Liver (tissue), 8 donors: ENCODE measurements at regions not wholly inside any gene's neighbourhood (a gene's known extent, or its start where the extent isn't known, plus 50 kb on each side); places are given as distances from the start of the nearest gene placed in this dataset.

ENCODE experiments used
- DNase-seq: peaks from one replicate; pipeline ENCODE4 v3.0.0-alpha.2; 2017; ENCODE audit warnings: low spot score
- H3K27ac ChIP-seq, 2 donors: one replicate each; pipeline ENCODE4 v1.7.0; 2013; ENCODE audit warnings: inconsistent platforms in 2 of 2, low read length in 2 of 2, control low read depth in 1 of 2, low read depth in 1 of 2, mild to moderate bottlenecking in 1 of 2
- H3K27me3 ChIP-seq, 4 donors: one replicate each; pipeline versions ENCODE4 v1.6.1 to v1.7.0; 2013; ENCODE audit warnings: low read length in 3 of 4, inconsistent platforms in 1 of 4, mild to moderate bottlenecking in 1 of 4, moderate library complexity in 1 of 4; ENCODE audit not compliant: control insufficient read depth in 4 of 4, insufficient read depth in 4 of 4
- H3K36me3 ChIP-seq, 4 donors: one replicate each; pipeline versions ENCODE4 v1.6.1 to v1.7.0; 2013; ENCODE audit warnings: low read length in 3 of 4, mild to moderate bottlenecking in 3 of 4, low read depth in 1 of 4, moderate library complexity in 1 of 4; ENCODE audit not compliant: control insufficient read depth in 4 of 4, insufficient read depth in 3 of 4
- H3K4me1 ChIP-seq, 4 donors: one replicate each; pipeline versions ENCODE4 v1.6.1 to v1.7.0; 2013; ENCODE audit warnings: low read length in 3 of 4, mild to moderate bottlenecking in 3 of 4, moderate library complexity in 1 of 4; ENCODE audit not compliant: control insufficient read depth in 4 of 4, insufficient read depth in 4 of 4
- H3K4me3 ChIP-seq, 3 donors: one replicate each; pipeline versions ENCODE4 v1.6.1 to v1.7.0; 2013; ENCODE audit warnings: low read length in 3 of 3, control low read depth in 1 of 3, low read depth in 1 of 3, mild to moderate bottlenecking in 1 of 3
- H3K9ac ChIP-seq, 2 donors: one replicate each; pipeline ENCODE4 v1.7.0; 2013; ENCODE audit warnings: low read length in 2 of 2, mild to moderate bottlenecking in 2 of 2, moderate library complexity in 2 of 2, control low read depth in 1 of 2, low read depth in 1 of 2
- H3K9me3 ChIP-seq, 4 donors: one replicate each; pipeline versions ENCODE4 v1.6.1 to v1.7.0; 2013; ENCODE audit warnings: low read length in 3 of 4; ENCODE audit not compliant: control insufficient read depth in 4 of 4
- ATF3 ChIP-seq: IDR thresholded peaks from 2 replicates; pipeline ENCODE4 v1.6.1; 2016; ENCODE audit warnings: antibody characterized with exemption
- CTCF ChIP-seq: fragments of 150-350 bp; IDR thresholded peaks from 2 replicates; pipeline ENCODE4 v1.5.1; 2017; ENCODE audit warnings: improper control_type of control experiment, low read depth, low read length; ENCODE audit not compliant: missing input control
- EGR1 ChIP-seq, 2 donors: IDR thresholded peaks; 2 replicates each; pipeline ENCODE4 v1.6.1; 2016 to 2018; ENCODE audit warnings: antibody characterized with exemption in 2 of 2, low read depth in 2 of 2
- FOXA1 ChIP-seq: IDR thresholded peaks from 2 replicates; pipeline ENCODE4 v1.6.1; 2016; ENCODE audit warnings: antibody characterized with exemption
- FOXA2 ChIP-seq: IDR thresholded peaks from 2 replicates; pipeline ENCODE4 v1.6.1; 2016; ENCODE audit warnings: antibody characterized with exemption
- GABPA ChIP-seq, 2 donors: IDR thresholded peaks in 1 of 2; conservative IDR thresholded peaks in 1 of 2; 2 replicates each; pipeline ENCODE4 v1.6.1; 2016; ENCODE audit warnings: antibody characterized with exemption in 2 of 2, mild to moderate bottlenecking in 1 of 2, moderate library complexity in 1 of 2
- HNF4G ChIP-seq: IDR thresholded peaks from 2 replicates; pipeline ENCODE4 v1.6.1; 2016; ENCODE audit warnings: antibody characterized with exemption
- JUND ChIP-seq, 2 donors: IDR thresholded peaks; 2 replicates each; pipeline ENCODE4 v1.6.1; 2016; ENCODE audit warnings: antibody characterized with exemption in 2 of 2
- MAX ChIP-seq: IDR thresholded peaks from 2 replicates; pipeline ENCODE4 v1.6.1; 2016; ENCODE audit warnings: antibody characterized with exemption
- NR2F2 ChIP-seq: IDR thresholded peaks from 2 replicates; pipeline ENCODE4 v1.6.1; 2016; ENCODE audit warnings: antibody characterized with exemption
- RAD21 ChIP-seq, 2 donors: IDR thresholded peaks; 2 replicates each; pipeline ENCODE4 v1.6.1; 2016; ENCODE audit warnings: antibody characterized with exemption in 2 of 2, mild to moderate bottlenecking in 2 of 2
- REST ChIP-seq: IDR thresholded peaks from 2 replicates; pipeline ENCODE4 v1.6.1; 2016; ENCODE audit warnings: antibody characterized with exemption, mild to moderate bottlenecking
- SP1 ChIP-seq: IDR thresholded peaks from 2 replicates; pipeline ENCODE4 v1.6.1; 2018; ENCODE audit warnings: antibody characterized with exemption, mild to moderate bottlenecking
- TAF1 ChIP-seq: conservative IDR thresholded peaks from 2 replicates; pipeline ENCODE4 v1.6.1; 2016; ENCODE audit warnings: antibody characterized with exemption, mild to moderate bottlenecking
- YY1 ChIP-seq: IDR thresholded peaks from 2 replicates; pipeline ENCODE4 v1.6.1; 2016; ENCODE audit warnings: antibody characterized with exemption, mild to moderate bottlenecking
- WGBS: extraction: QIAGEN DNeasy Blood & Tissue Kit; methylation state at CpG from one replicate; pipeline ENCODE4 v1.1.7; 2013; 5-methylcytosine and 5-hydroxymethylcytosine counted together
- donor health status: healthy.
- donor health status: healthy.
- donor health status: healthy.
- donor health status: healthy.
- donor health status: healthy.

GRCh38 chr7:25759748-25760147 lies 392.2 kb upstream of the NFE2L3 start:
- Histone ChIP-seq H3K4me1 (no peaks in the 10 kb centered on the region), H3K27me3 (peaks cover 0 to 15% (median 0%) of the 10 kb centered on the region in 4 donors), H3K36me3 (no peaks in the 10 kb centered on the region), H3K9ac (no peak overlapping the region), H3K4me3 (no peak overlapping the region), H3K27ac (no peak overlapping the region), H3K9me3 (no peaks in the 10 kb centered on the region)
- TF ChIP-seq EGR1 (IDR thresholded peaks at IDR 0.05; ENCODE audit: low read depth in 2 of 2) (no peak), FOXA1 (no peak), FOXA2 (no peak), YY1 (no peak), MAX (no peak), HNF4G (no peak)
- DNase-seq, result no peak
- 70% methylated on average over 3 of the region's 3 CpGs for WGBS

GRCh38 chr7:25762511-25763462 lies 389.2 kb upstream of the NFE2L3 start:
- TF ChIP-seq GABPA (IDR thresholded peaks at IDR 0.05 in 1 of 2, conservative IDR thresholded peaks at IDR 0.05 in 1 of 2), result no peak
- no peak for TF ChIP-seq YY1
- no peak for TF ChIP-seq MAX
- no peak for TF ChIP-seq TAF1
- no peak for TF ChIP-seq REST
- no peak for TF ChIP-seq SP1
- no peak for TF ChIP-seq FOXA1
- TF ChIP-seq NR2F2, result no peak
- no peak for DNase-seq
- peaks cover 0 to 15% (median 0%) of the 10 kb centered on the region in 4 donors for H3K27me3 ChIP-seq
- H3K27ac ChIP-seq, result no peak overlapping the region
- H3K9me3 ChIP-seq, result no peaks in the 10 kb centered on the region
- no peaks in the 10 kb centered on the region for H3K36me3 ChIP-seq
- no peak overlapping the region for H3K4me3 ChIP-seq
- no peak overlapping the region for H3K9ac ChIP-seq
- H3K4me1 ChIP-seq, result no peaks in the 10 kb centered on the region
- WGBS, result 66% methylated on average over 12 of the region's 12 CpGs

GRCh38 chr7:25763463-25763860 lies 388.5 kb upstream of the NFE2L3 start:
- DNase-seq, result no peak
- Histone ChIP-seq H3K27ac (no peak overlapping the region), H3K9me3 (no peaks in the 10 kb centered on the region), H3K9ac (no peak overlapping the region), H3K27me3 (peaks cover 0 to 12% (median 0%) of the 10 kb centered on the region in 4 donors), H3K4me3 (no peak overlapping the region), H3K36me3 (no peaks in the 10 kb centered on the region), H3K4me1 (no peaks in the 10 kb centered on the region)
- 51% methylated on average over 3 of the region's 3 CpGs for WGBS
- no peak for TF ChIP-seq GABPA (IDR thresholded peaks at IDR 0.05 in 1 of 2, conservative IDR thresholded peaks at IDR 0.05 in 1 of 2)
- no peak for TF ChIP-seq JUND (IDR thresholded peaks at IDR 0.05)
- no peak for TF ChIP-seq TAF1
- TF ChIP-seq MAX, result no peak
- TF ChIP-seq CTCF, result no peak
- TF ChIP-seq HNF4G, result no peak
- no peak for TF ChIP-seq YY1
- TF ChIP-seq REST, result no peak
- no peak for TF ChIP-seq ATF3
- TF ChIP-seq RAD21 (IDR thresholded peaks at IDR 0.05), result no peak
